ENCODE measurements at regions not wholly inside any gene's neighbourhood (a gene's known extent, or its start where the extent isn't known, plus 50 kb on each side); places are given as distances from the start of the nearest gene placed in this dataset.

GRCh38 chr12:107349839-107350238, 256.5 kb upstream of the CRY1 start:
- DNase-seq, result no peak

DNA sequence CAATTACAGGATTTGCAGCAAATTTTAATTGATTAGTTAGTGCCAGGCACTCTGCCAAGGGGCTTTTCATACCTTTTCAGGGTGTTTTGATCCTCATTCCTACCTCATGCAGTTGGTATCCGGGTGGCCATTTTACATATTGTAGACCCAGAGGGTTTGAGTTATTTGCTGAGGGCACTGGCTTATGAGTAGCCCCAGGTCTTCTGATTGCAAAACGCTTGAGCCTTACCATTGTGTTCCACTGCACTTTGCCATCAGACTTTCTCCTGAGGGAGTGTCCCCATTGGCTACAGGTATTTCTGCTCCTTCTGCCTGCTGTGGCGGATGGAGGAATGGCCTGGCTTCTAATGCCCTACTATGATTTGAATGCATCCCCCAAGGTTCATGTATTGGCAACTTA, 257.8 kb upstream of the CRY1 start:
- DNase-seq, result no peak

DNA sequence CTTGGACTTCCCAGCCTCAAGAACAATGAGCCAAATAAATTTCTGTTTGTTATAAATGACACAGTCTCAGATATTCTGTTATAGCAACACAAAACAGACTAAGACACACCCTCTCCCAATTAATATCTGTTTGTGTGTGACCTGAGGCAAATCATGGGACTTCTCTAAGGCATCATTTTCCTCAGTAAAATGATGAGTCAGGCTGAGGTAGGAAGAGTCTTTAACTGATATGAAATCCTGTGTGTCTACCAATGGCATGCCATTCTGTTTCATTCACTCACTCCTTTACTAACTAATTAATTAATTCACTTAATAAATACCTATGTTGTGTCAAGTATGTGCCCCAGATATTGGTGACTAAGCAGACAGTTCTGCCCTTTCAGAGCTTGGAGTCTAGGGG, 258.4 kb upstream of the CRY1 start:
- DNase-seq, result no peak

- no peak for DNase-seq
These were observed 259.2 kb upstream of the CRY1 start for GRCh38 chr12:107352347-107353081.

DNA sequence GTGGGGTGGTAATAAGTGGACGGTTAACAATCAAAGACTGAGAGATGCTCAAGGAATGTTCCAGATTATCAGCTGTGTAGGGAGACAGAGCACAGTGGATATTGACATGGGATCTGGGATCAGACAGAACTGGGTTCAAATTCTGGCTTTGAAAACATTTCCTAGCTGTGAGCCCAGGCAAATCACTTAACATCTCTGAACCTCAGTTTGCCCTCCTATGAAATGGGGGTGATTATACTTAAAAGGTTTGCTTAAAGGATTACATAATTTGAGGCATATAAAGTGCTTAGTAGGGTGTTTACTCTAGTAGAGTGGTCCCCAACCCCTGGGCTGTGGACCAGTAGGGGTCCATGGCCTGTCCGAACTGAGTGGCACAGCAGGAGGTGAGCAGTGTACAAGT, 260.0 kb upstream of the CRY1 start:
- no peak for DNase-seq

DNA sequence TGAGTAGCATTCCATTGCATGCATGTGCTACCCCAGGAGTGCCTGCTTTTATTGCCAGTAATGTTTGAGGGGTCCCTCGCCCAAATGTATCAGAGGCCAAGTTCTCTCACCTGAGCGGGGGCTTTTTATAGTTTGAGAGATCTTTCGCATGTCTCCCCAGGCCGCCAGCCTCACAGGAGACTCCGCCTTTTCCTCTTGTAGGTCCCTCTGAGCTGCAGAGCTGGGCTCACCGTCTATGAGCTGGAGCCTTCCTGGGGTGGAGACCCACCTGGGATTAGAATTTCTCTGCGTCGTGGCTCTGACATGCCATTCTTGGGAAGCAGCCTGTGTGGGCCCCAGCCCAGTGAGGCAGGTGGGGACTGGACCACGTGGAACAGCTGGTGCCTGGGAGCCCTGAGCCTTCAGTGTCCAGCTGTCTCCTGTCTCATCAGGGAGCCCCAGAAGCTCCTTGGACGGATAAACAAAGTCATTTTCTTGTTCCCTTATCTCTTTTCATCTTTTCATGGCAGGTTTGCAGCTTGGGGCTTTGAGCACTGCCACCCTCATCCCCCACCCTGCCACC, 261.7 kb upstream of the CRY1 start:
- DNase-seq, result no peak

DNA sequence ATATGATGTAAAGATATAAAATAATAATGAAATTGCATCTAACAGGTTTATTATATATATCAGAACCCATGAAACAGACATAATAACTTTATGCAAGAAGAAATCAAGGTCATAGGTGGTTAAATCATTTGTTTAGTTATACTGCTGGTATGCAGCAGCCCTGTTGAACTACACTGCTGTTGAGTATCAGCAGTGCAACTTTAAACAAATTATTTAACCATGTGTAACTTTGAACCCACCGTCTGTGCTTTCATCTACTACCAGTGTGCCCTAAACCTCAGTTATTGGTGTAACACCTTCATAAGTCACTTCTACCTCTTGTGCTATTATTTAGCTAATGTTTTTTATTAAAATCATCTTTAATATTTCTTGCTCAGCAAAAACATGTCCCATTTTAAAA, 262.3 kb upstream of the CRY1 start:
- no peak for DNase-seq

DNA sequence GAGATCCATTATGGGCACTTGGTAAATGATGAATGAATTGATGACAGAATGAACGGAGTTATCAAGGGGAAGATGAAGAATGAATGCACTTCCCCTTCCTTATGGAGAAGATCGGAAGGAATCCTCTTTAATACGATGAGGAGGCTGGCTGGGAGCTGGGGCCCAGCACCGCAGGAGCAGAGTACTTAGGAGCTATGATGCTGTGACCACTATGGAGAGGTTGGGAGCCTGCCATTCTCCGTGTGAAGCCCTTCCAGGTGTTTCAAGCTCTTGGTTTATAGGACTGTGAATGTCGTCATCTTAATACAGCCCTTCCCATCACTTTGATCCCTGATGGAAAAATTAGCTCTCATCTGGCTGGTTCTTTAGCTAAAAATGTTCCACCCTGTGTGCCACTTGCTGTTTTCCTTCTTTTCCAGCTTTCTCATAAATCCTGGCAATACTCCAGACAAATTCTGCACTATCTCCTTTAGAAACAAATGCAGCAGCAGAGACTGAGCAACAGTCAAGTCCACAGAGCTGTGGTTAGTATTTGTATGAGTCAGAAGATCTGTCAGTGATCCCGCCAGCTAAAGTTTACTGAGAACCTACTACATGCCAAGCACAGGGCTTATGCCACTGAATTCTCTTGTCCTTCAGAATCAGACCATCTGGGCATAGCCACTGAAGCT, 263.1 kb upstream of the CRY1 start:
- no peak for DNase-seq

GRCh38 chr12:107356937-107357295, 263.6 kb upstream of the CRY1 start:
- no peak for DNase-seq

DNA sequence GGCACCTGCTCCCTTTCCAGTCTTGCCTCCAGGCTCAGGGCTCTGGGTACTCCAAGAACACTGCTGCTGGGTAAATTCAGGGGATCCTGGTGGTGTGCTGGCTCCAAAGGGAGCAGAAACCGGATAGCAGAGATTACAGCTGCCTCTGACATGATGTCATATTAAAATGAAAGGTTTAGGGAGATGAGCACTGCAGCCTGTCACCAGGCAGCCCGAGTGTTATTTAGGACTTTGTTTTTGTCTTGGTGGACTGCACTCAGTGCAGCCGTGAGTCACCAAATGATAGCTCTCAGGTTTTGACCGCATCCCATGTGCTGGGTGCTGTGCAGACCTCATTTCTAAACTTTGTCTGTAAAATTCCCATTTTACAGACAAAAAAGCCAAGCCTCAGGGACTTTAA, 266.0 kb upstream of the CRY1 start:
- no peak for DNase-seq

GRCh38 chr12:107360033-107360432, 266.7 kb upstream of the CRY1 start:
- DNase-seq, result no peak

DNA sequence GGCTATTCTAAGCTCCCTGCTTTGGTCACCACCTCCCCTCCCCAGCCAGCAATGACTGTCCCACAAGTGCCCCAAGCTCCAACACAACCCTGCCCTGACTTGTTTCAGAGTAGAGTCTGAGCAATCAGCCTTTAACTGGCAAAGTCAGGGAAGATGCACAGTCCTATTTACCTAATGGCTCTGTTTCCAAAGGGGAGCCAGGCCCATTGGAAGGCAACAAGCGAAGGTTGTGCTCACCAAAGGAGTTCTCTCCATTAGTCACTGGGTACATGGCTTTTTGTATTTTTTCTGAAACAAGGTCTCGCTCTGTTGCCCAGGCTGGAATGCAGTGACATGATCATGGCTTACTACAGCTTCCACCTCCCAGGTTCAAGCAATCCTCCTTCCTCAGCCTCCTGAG, 267.1 kb upstream of the CRY1 start:
- no peak for DNase-seq

DNA sequence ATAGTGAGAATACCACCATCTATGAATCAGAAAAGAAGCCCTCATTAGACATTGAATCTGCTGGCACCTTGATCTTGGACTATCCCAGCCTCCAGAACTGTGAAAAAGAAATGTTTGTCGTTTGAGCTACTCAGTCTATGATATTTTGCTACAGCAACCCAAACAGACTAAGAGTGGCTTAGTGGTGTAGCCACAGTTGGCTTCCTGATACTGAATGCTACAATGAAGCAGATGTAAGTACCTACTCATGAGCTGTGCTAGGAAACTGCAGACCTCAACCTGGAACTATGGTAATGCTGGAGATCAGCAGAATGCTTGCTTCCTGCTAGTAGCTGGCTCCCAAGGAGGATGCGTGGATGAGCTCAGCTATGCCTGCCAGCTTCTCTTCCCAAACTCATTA, 268.6 kb upstream of the CRY1 start:
- DNase-seq, result no peak

- DNase-seq, result no peak
These were observed 269.6 kb upstream of the CRY1 start for GRCh38 chr12:107362960-107363359.

DNA sequence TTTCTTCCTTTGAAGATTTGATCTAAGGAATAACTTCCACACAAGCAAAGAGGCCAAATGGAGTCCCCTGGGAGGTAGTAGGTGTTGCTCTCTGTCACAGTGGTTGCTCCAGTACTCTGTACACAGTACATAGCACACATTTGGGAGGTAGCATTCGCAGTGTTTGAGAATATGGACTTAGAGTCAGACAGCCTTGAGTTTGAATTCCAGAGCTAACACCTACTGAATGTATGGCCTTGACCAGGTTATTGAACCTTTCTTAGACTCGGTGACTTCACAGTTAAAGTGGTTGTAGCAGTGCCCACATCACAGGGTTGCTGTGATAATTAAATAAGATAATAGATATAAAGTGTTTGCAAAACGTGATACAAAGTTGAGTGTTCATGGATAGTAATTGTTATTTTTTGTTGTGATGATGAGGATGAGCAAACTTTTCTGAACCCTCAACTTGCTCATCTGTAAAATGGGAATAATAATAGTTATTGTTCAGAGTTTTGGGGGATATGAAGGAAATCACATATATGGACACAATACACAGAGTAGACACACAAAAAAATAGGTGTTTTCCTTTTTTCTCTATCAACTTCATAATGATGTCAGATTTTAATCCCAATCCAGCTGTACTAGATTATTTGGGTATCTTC, 271.6 kb upstream of the CRY1 start:
- DNase-seq, result no peak

- no peak for DNase-seq
These were observed 272.4 kb upstream of the CRY1 start for GRCh38 chr12:107365703-107366102.

GRCh38 chr12:107366322-107366721, 273.0 kb upstream of the CRY1 start:
- DNase-seq, result no peak

DNA sequence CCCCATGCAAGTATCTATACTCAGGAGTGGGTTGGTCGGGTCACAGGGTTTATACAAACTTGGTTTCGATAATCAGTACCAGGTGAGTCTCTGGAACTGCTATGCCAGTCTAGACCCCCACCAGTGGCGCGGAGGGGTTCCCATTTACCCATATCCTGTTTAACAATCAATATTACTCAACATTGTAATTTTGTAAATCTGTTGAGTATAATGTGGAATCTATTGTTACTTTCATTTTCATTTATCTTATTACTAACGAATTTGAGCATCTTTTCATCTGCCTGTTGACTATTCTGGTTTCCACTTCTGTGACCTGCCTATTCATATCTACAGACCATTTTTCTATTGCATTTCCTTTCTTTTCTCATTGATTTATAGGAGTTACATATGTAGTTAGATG, 275.2 kb upstream of the CRY1 start:
- DNase-seq, result no peak

- DNase-seq, result no peak
These were observed 275.7 kb upstream of the CRY1 start for GRCh38 chr12:107369006-107369405.

DNA sequence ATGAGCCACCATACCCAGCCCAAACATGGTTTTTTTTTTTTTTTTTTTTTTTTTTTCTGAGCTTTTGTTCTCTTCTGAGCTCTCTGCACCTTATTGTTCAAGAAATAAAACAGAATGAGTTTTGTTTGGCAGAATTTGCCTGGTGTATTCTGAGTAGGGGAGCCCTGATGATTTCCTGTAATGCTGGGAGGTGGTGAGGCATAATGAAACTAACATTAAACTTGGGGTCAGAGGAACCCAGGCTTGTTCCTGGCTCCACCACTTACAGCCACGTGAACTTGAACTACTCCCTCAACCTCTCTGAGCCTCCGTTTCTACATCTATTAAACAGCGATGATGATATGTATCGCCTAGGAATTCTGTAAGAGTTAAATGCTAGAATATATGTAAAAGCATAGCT, 276.3 kb upstream of the CRY1 start:
- DNase-seq, result no peak

DNA sequence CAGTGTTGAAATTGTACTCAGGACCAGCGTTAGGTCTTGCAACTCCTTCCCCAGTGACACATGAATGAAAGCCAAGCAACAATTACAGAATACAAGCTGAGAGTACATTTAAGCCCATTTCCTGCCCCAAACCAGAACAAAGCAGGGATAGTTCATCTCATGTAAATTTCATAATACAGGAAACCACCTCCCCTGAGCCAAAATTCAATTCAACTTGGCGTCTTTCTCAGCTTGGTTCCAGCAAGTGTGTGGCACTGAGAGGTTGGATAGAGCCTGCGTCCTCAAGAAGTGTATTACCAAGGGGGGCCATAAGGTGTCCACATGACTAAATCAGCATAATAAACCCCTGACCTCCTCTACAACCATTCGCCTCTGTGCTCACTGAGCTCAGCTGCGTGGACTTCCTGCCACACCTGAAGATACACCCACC, 278.9 kb upstream of the CRY1 start:
- DNase-seq, result peak; percentile 22

DNA sequence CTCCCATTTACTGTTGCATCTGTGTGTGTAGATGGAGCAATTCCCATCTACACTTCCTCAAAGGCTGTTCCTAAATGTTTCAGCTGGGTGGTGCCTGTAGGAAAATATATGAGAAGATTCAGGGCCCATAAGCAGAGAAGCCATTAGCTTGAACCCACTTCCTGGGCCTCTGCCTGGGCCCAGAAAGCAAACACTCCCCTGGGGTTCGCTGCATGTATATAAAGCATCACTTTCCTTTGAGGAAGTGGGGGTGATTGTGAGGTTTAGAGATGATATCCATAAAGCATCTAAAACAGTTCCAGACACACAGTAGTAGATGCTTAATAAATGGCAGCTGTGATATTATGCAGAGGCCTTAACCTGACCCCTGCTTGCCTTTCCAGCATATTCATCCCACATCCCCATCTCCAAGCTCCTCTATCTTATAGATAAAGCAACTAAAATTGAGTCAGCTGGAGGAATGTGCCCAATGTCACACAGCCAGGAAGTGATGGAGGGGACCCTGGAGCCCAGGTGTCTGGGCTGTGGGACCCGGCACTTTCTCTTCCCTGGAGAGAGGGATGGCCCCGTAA, 280.0 kb upstream of the CRY1 start:
- no peak for DNase-seq

- no peak for DNase-seq
These were observed 281.0 kb upstream of the CRY1 start for GRCh38 chr12:107374161-107374840.
